Retinal pigment epithelial cell (primary cell): ENCODE measurements at regions not wholly inside any gene's neighbourhood (a gene's known extent, or its start where the extent isn't known, plus 50 kb on each side); places are given as distances from the start of the nearest gene placed in this dataset.

Source experiments
- DNase-seq: peaks from one replicate; pipeline ENCODE4 v3.0.0-alpha.2; 2010; ENCODE audit warnings: low read depth
- H3K4me3 ChIP-seq: 2 replicates; pipeline ENCODE4 v1.5.1; 2011; ENCODE audit warnings: mild to moderate bottlenecking, low read length, control low read depth, moderate library complexity
- CTCF ChIP-seq: conservative IDR thresholded peaks from 2 replicates; pipeline ENCODE4 v1.5.1; 2011; ENCODE audit warnings: low read depth, low read length, control low read depth, inconsistent platforms

DNA sequence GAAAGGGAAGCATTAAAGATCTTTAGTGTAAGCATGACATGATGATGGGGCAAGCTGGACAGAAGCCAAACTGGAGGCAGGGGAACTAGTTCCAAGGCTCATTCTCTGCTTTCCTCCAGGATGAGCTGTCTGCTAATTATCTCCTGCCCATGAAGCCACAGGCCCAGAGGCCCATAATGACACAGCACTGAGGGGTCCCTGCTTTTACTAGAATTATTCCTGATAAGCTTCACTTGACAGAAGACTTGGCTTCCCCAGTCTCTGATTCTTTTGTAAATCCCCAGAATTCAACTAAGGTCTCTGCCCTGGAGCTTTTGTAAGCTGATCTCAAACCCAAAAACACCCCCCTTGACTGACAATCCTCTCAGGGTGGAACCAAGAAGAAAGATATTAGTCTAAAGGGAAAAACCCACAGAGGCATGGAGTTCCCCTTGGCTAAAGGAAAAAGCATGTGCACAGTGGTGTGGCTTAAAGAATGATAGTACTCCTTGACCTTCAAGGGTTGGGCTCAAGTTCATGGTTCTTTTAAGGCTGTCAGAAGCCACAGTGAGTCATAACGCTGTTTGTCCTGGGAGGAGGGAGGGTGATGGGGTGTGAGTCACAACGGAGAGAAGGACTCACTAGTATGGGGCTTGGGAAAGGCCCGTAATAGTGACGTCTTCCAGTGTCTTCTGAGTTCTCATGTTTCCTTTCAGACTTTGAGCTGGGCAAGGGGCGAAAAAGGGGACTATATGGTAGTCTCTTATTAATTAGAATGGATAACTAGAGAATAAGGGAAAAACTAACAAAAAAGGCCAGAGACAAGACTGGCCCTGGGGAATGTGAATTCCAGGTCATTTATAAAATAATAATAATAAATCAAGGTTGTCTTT, 146.0 kb upstream of the CPEB2 start:
- no peak overlapping the region for H3K4me3 ChIP-seq
- TF ChIP-seq CTCF, result no peak
- peak; percentile 91 for DNase-seq

- DNase-seq, result no peak
- no peak overlapping the region for H3K4me3 ChIP-seq
- no peak for TF ChIP-seq CTCF
Measured at GRCh38 chr4:14856934-14857235, 145.4 kb upstream of the CPEB2 start.

GRCh38 chr4:14857475-14857874, 144.8 kb upstream of the CPEB2 start:
- DNase-seq, result no peak
- TF ChIP-seq CTCF, result no peak
- H3K4me3 ChIP-seq, result no peak overlapping the region

DNA sequence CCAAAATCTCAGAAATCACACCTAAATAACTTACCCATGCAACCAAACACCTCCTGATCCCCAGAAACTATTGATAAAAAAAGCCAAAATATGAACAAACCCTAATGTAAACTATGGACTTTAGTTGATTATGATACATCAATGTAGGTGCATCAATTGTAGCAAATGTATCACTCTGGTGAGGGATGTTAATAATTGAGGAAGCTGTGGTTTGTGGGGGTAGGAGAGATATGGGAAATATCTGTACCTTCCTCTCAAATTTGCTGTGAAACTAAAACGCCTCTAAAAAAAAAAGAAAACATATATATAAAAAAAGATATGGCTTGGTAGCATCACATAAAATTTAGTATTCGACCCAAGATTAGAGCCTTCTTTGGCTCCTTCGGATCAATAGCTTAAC, 144.3 kb upstream of the CPEB2 start:
- no peak for TF ChIP-seq CTCF
- H3K4me3 ChIP-seq, result no peak overlapping the region
- DNase-seq, result no peak

GRCh38 chr4:14862891-14863290, 139.4 kb upstream of the CPEB2 start:
- TF ChIP-seq CTCF, result no peak
- H3K4me3 ChIP-seq, result peak overlapping the region; percentile 16
- no peak for DNase-seq

DNA sequence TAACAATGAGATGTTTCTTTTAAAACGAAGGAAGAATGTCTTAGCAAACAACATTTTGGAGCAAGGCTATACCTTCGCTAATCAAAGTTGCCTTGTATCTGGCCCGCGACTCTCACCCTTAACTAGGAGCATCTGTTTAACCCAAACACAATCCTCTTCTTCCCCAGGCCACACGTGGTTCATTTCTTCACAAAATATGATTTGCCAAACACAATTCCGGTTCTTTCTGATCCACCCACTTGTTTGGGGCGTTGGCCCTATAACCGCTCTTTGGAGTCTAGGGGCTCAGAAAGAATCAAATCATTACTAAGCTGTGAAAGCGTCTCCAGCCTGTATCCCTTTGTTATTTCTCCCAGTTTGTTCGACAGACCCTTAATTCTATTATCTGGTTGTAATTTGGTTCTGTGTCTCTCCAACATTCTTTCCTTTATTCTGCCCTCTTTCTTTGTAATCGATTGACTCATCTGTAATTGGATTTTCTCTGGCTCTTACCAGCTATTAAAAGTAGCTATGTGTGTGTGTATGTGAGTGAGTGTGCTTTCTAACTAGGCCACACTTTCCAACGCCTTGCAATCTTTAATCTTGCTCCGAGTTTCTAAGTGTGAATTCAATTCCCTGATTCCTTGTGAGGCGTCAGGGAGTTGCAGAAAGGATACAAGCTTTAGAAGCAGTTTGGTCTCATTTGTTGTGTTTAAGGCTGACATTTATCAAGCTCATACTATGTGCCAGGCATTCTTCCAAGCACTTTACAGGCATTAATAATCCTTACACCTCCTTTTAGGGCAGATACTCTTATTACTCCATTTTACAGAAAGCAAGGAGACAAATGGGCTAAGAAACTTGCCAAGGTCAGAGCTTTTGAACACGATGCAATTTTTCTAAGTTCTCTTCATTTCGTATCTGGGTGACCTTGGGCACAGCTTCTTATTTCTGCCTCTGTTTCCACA, 138.6 kb upstream of the CPEB2 start:
- TF ChIP-seq CTCF, result no peak
- no peak overlapping the region for H3K4me3 ChIP-seq
- no peak for DNase-seq
